HEK293 (cell line): ENCODE measurements at regions not wholly inside any gene's neighbourhood (a gene's known extent, or its start where the extent isn't known, plus 50 kb on each side); places are given as distances from the start of the nearest gene placed in this dataset.

Experiments used
- FEZF1 ChIP-seq: fragments of 450-650 bp; formaldehyde crosslinking; IDR thresholded peaks from 2 replicates; pipeline ENCODE4 v1.5.1; 2016; ENCODE audit warnings: missing biosample characterization, missing genetic modification characterization
- KLF1 ChIP-seq: fragments of 450-650 bp; formaldehyde crosslinking; IDR thresholded peaks from 2 replicates; pipeline ENCODE4 v1.5.1; 2016; ENCODE audit warnings: missing biosample characterization, missing genetic modification characterization
- TCF7L2 ChIP-seq: IDR thresholded peaks from 2 replicates; pipeline ENCODE4 v1.6.1; 2011; ENCODE audit warnings: low read depth, mild to moderate bottlenecking, inconsistent platforms, low read length, moderate library complexity, borderline replicate concordance
- YY1 ChIP-seq: fragments of 450-650 bp; formaldehyde crosslinking; IDR thresholded peaks from 2 replicates; pipeline ENCODE4 v1.5.1; 2018; ENCODE audit warnings: missing biosample characterization, missing genetic modification characterization
- ZBTB20 ChIP-seq: fragments of 450-650 bp; formaldehyde crosslinking; IDR thresholded peaks from 2 replicates; pipeline ENCODE4 v1.5.1; 2016; ENCODE audit warnings: missing biosample characterization, missing genetic modification characterization
- ZNF114 ChIP-seq: fragments of 450-650 bp; formaldehyde crosslinking; IDR thresholded peaks from 2 replicates; pipeline ENCODE4 v1.5.0; 2017; ENCODE audit warnings: missing biosample characterization, missing genetic modification characterization
- ZNF423 ChIP-seq: fragments of 450-650 bp; formaldehyde crosslinking; IDR thresholded peaks from 2 replicates; pipeline ENCODE4 v1.5.1; 2016; ENCODE audit warnings: missing biosample characterization, missing genetic modification characterization
- ZNF707 ChIP-seq: fragments of 450-650 bp; formaldehyde crosslinking; IDR thresholded peaks from 2 replicates; pipeline ENCODE4 v1.5.1; 2016; ENCODE audit warnings: missing biosample characterization, missing genetic modification characterization
- TF ChIP-seq, protein P1 (sequence below): fragments of 450-650 bp; formaldehyde crosslinking; IDR thresholded peaks from 2 replicates; pipeline ENCODE4 v1.5.1; 2016; ENCODE audit warnings: missing biosample characterization, missing genetic modification characterization
- TF ChIP-seq, protein P2 (sequence below): fragments of 450-650 bp; formaldehyde crosslinking; IDR thresholded peaks from 2 replicates; pipeline ENCODE4 v1.5.1; 2016; ENCODE audit warnings: missing biosample characterization, missing genetic modification characterization
- TF ChIP-seq, protein P3 (sequence below): fragments of 450-650 bp; formaldehyde crosslinking; IDR thresholded peaks from 2 replicates; pipeline ENCODE4 v1.5.1; 2016; ENCODE audit warnings: missing biosample characterization, missing genetic modification characterization
- TF ChIP-seq, protein P4 (sequence below): fragments of 450-650 bp; IDR thresholded peaks from 2 replicates; pipeline ENCODE4 v1.5.1; 2018; ENCODE audit warnings: missing biosample characterization, mild to moderate bottlenecking, missing genetic modification characterization

DNA sequence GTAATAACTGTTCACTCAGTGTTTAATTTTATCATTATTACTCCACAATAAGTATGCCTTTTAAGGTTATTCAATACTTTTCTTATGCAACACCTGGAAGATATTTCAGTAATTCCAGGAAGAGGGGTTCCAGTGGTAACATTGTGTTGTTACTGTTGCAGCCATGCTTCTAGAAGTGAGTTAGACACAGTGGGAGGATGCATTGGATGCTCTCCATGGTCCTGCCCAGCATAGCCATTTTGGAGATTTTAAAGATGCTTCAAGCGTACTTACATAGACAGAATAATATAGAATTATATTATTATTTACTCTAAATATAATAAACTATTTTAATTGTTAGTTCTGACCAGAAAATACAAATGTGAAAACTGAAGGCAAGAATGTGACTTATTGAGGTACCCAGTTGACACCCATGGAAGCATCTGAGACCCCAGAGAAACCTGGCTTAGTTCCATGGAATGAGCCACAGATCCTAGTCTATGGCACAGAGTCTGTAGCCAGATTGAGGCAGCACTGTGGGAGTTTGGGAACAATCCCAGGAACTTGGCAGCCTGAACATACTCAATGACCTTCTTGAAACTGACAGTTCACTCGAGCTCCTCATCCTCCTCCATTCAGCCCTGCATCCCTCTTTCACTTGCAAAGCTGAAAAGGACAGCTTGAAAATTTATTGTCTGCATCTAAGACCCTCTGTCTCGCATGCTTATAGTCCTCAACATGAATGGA, 190.1 kb upstream of the HS3ST4 start:
- TF ChIP-seq, protein P1, sequence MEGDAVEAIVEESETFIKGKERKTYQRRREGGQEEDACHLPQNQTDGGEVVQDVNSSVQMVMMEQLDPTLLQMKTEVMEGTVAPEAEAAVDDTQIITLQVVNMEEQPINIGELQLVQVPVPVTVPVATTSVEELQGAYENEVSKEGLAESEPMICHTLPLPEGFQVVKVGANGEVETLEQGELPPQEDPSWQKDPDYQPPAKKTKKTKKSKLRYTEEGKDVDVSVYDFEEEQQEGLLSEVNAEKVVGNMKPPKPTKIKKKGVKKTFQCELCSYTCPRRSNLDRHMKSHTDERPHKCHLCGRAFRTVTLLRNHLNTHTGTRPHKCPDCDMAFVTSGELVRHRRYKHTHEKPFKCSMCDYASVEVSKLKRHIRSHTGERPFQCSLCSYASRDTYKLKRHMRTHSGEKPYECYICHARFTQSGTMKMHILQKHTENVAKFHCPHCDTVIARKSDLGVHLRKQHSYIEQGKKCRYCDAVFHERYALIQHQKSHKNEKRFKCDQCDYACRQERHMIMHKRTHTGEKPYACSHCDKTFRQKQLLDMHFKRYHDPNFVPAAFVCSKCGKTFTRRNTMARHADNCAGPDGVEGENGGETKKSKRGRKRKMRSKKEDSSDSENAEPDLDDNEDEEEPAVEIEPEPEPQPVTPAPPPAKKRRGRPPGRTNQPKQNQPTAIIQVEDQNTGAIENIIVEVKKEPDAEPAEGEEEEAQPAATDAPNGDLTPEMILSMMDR (tag by site-specific recombination): no peak
- TF ChIP-seq YY1 (tag by site-specific recombination): no peak
- TF ChIP-seq ZNF114 (tag by site-specific recombination): no peak
- no peak for TF ChIP-seq ZBTB20
- TF ChIP-seq FEZF1 (tag by site-specific recombination): no peak
- no peak for TF ChIP-seq ZNF423 (tag by site-specific recombination)
- no peak for TF ChIP-seq TCF7L2
- TF ChIP-seq KLF1 (tag by site-specific recombination): no peak
- no peak for TF ChIP-seq ZNF707 (tag by site-specific recombination)
- TF ChIP-seq, protein P2, sequence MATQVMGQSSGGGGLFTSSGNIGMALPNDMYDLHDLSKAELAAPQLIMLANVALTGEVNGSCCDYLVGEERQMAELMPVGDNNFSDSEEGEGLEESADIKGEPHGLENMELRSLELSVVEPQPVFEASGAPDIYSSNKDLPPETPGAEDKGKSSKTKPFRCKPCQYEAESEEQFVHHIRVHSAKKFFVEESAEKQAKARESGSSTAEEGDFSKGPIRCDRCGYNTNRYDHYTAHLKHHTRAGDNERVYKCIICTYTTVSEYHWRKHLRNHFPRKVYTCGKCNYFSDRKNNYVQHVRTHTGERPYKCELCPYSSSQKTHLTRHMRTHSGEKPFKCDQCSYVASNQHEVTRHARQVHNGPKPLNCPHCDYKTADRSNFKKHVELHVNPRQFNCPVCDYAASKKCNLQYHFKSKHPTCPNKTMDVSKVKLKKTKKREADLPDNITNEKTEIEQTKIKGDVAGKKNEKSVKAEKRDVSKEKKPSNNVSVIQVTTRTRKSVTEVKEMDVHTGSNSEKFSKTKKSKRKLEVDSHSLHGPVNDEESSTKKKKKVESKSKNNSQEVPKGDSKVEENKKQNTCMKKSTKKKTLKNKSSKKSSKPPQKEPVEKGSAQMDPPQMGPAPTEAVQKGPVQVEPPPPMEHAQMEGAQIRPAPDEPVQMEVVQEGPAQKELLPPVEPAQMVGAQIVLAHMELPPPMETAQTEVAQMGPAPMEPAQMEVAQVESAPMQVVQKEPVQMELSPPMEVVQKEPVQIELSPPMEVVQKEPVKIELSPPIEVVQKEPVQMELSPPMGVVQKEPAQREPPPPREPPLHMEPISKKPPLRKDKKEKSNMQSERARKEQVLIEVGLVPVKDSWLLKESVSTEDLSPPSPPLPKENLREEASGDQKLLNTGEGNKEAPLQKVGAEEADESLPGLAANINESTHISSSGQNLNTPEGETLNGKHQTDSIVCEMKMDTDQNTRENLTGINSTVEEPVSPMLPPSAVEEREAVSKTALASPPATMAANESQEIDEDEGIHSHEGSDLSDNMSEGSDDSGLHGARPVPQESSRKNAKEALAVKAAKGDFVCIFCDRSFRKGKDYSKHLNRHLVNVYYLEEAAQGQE: peak; percentile 86
- TF ChIP-seq, protein P3, sequence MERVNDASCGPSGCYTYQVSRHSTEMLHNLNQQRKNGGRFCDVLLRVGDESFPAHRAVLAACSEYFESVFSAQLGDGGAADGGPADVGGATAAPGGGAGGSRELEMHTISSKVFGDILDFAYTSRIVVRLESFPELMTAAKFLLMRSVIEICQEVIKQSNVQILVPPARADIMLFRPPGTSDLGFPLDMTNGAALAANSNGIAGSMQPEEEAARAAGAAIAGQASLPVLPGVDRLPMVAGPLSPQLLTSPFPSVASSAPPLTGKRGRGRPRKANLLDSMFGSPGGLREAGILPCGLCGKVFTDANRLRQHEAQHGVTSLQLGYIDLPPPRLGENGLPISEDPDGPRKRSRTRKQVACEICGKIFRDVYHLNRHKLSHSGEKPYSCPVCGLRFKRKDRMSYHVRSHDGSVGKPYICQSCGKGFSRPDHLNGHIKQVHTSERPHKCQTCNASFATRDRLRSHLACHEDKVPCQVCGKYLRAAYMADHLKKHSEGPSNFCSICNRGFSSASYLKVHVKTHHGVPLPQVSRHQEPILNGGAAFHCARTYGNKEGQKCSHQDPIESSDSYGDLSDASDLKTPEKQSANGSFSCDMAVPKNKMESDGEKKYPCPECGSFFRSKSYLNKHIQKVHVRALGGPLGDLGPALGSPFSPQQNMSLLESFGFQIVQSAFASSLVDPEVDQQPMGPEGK (tag by site-specific recombination): no peak
- TF ChIP-seq, protein P4, sequence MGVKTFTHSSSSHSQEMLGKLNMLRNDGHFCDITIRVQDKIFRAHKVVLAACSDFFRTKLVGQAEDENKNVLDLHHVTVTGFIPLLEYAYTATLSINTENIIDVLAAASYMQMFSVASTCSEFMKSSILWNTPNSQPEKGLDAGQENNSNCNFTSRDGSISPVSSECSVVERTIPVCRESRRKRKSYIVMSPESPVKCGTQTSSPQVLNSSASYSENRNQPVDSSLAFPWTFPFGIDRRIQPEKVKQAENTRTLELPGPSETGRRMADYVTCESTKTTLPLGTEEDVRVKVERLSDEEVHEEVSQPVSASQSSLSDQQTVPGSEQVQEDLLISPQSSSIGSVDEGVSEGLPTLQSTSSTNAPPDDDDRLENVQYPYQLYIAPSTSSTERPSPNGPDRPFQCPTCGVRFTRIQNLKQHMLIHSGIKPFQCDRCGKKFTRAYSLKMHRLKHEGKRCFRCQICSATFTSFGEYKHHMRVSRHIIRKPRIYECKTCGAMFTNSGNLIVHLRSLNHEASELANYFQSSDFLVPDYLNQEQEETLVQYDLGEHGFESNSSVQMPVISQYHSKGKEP (tag by site-specific recombination): no peak
